Osteocyte (in vitro differentiated cells): ENCODE measurements at regions not wholly inside any gene's neighbourhood (a gene's known extent, or its start where the extent isn't known, plus 50 kb on each side); places are given as distances from the start of the nearest gene placed in this dataset.
A peak's percentile ranks its signal among the peaks of the same experiment; 100 is the strongest.

Experiments
- DNase-seq: peaks from one replicate; pipeline ENCODE4 v3.0.0; 2021; ENCODE audit warnings: mixed read lengths; ENCODE audit not compliant: unreplicated experiment; ENCODE audit errors: extremely low spot score
- H3K27ac Mint-ChIP-seq: one replicate; pipeline ENCODE4 v1.8.0; 2021; ENCODE audit warnings: mild to moderate bottlenecking, mixed read lengths; ENCODE audit not compliant: unreplicated experiment
- H3K27me3 Mint-ChIP-seq: one replicate; pipeline ENCODE4 v1.8.0; 2021; ENCODE audit warnings: mixed read lengths; ENCODE audit not compliant: unreplicated experiment
- H3K36me3 Mint-ChIP-seq: one replicate; pipeline ENCODE4 v1.8.0; 2021; ENCODE audit warnings: mixed read lengths; ENCODE audit not compliant: unreplicated experiment
- H3K4me1 Mint-ChIP-seq: one replicate; pipeline ENCODE4 v1.8.0; 2021; ENCODE audit warnings: mixed read lengths; ENCODE audit not compliant: unreplicated experiment
- H3K4me3 Mint-ChIP-seq: one replicate; pipeline ENCODE4 v1.8.0; 2021; ENCODE audit warnings: mild to moderate bottlenecking, moderate library complexity, mixed read lengths; ENCODE audit not compliant: unreplicated experiment
- H3K9me3 Mint-ChIP-seq: one replicate; pipeline ENCODE4 v1.8.0; 2021; ENCODE audit warnings: mixed read lengths; ENCODE audit not compliant: unreplicated experiment
- TF ChIP-seq, protein P1 (sequence below): fragments of 200-600 bp; sonication (generic); IDR thresholded peaks from 2 replicates; pipeline ENCODE4 v1.5.0; 2021; ENCODE audit warnings: antibody characterized with exemption, mild to moderate bottlenecking, moderate library complexity

DNA sequence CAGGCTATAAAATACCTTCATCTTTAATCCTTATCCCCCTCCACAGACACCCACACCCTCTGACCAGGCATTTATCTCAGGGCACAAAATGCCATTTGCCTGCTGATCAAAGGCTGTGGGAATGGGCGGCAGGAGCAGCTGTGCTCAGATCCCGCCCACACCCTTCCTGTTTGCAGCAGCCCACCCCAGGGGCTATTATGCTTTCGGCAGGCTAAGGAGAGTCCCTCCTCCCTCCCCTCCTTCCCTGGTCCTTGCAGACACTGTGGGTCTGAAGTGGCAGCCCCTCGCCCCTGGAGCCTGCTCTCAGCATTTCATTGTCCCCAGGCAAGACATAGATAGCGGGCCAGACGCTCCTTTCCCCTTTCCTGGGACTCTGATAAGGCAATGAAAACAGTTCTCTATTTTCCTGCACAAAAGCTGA is 220.8 kb upstream of the HEY2 start:
- peaks cover 59% of the 10 kb centered on the region for H3K4me1 Mint-ChIP-seq
- H3K36me3 Mint-ChIP-seq = no peaks in the 10 kb centered on the region
- H3K4me3 Mint-ChIP-seq = no peak overlapping the region
- H3K27me3 Mint-ChIP-seq = no peaks in the 10 kb centered on the region
- no peak for DNase-seq
- TF ChIP-seq, protein P1, sequence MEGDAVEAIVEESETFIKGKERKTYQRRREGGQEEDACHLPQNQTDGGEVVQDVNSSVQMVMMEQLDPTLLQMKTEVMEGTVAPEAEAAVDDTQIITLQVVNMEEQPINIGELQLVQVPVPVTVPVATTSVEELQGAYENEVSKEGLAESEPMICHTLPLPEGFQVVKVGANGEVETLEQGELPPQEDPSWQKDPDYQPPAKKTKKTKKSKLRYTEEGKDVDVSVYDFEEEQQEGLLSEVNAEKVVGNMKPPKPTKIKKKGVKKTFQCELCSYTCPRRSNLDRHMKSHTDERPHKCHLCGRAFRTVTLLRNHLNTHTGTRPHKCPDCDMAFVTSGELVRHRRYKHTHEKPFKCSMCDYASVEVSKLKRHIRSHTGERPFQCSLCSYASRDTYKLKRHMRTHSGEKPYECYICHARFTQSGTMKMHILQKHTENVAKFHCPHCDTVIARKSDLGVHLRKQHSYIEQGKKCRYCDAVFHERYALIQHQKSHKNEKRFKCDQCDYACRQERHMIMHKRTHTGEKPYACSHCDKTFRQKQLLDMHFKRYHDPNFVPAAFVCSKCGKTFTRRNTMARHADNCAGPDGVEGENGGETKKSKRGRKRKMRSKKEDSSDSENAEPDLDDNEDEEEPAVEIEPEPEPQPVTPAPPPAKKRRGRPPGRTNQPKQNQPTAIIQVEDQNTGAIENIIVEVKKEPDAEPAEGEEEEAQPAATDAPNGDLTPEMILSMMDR = no peak
- H3K27ac Mint-ChIP-seq = peak overlapping the region; percentile 40
- no peaks in the 10 kb centered on the region for H3K9me3 Mint-ChIP-seq

DNA sequence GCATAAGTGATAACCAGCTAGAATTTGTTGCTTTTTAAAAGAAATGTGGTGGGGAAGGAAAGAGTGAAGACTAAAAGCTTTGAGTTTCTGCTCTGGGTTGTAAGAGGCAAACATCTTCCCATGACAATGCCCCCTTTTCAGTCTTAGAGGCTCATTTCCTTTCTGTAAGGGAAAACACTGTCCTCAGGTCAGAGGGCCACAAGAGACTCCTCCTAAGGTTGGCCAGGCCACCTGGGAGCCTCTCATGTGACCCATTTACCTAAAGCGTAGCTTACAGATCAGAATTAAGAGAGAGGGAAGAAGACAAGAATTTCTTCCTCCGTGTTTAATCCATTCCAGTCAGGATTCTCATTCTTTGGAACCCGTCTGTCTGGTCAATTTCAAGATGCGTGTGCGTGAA is 220.4 kb upstream of the HEY2 start:
- TF ChIP-seq, protein P1 = no peak
- H3K27ac Mint-ChIP-seq = peak overlapping the region; percentile 69
- no peaks in the 10 kb centered on the region for H3K36me3 Mint-ChIP-seq
- no peak for DNase-seq
- no peaks in the 10 kb centered on the region for H3K9me3 Mint-ChIP-seq
- H3K4me1 Mint-ChIP-seq = peaks cover 60% of the 10 kb centered on the region
- no peak overlapping the region for H3K4me3 Mint-ChIP-seq
- H3K27me3 Mint-ChIP-seq = no peaks in the 10 kb centered on the region

DNA sequence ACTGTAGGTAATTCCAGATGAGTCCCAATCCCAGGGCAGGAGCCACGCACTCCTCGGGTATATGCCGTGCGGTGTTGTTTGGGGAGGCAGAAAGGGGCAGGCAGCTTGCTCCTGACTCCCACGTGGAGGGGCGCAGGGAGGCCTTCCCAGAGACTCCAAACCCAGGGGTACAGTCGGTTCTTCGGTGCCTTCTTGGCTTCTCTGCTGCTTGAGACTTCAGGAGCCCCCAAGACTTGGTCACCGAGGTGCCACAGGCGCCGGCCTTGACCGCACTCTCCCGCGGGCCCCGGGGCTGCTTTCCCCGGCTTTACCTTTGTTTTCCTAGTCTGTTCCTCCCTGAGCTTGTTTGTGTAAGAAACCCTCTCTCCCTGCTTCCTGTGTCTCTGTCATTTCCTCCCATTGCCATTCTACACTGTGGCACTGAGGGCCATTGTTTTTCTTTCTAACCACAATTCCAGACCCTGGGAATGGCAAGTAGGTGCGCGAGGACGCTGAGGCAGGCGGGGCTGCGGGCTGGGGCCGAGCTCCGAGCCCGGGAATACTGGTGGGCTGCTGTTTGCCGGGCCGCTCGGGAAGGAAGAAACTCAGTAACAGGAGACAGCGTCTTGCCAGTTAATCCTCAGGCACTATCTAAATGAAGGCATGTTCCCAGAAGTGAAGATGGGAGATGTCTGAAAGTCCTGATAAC is 215.6 kb upstream of the HEY2 start:
- no peaks in the 10 kb centered on the region for H3K27me3 Mint-ChIP-seq
- H3K36me3 Mint-ChIP-seq = no peaks in the 10 kb centered on the region
- H3K4me3 Mint-ChIP-seq = peak overlapping the region; percentile 27
- no peaks in the 10 kb centered on the region for H3K9me3 Mint-ChIP-seq
- no peak for DNase-seq
- TF ChIP-seq, protein P1 = no peak
- peak overlapping the region; percentile 80 for H3K27ac Mint-ChIP-seq
- H3K4me1 Mint-ChIP-seq = peaks cover 46% of the 10 kb centered on the region

DNA sequence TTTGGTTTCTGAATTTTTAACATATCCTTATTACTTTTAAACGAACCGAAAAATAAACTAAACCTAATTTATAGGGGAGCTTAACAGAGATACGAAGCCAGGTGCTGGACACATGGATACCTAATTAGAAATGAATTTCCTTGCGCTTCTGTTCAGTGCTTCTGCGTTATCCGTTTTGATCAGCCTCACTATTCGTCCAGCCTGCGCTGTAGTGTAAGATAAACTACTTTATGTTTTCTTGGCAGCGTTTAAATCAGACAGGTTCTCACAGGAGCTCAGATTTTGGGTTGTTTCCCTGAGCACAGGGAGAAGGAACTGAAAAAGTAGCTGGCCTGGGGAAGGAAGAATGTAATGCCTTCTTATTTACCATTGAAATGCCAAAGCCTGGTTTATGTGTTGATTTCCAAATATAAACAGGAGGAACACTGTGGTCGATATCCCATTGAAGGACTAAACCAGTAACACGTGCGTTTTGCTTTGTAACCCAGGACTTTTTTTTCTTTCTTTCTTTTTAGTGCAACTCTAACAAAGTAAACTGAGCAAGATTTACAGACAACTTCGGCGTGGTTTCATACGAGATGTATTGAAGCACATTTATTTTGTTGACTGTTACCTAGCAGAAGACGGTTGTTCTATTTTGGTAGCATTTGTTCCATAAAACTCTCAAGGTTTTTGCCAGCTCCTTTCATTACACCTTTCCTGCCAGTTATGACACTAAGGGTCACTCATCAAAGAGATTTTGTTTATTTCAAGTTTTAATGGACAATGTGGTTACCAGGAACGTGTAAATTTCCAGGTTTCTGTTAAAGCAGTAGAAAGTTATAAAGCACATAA is 214.8 kb upstream of the HEY2 start:
- no peaks in the 10 kb centered on the region for H3K27me3 Mint-ChIP-seq
- no peaks in the 10 kb centered on the region for H3K36me3 Mint-ChIP-seq
- TF ChIP-seq, protein P1 = no peak
- peak overlapping the region; percentile 80 for H3K27ac Mint-ChIP-seq
- no peaks in the 10 kb centered on the region for H3K9me3 Mint-ChIP-seq
- H3K4me3 Mint-ChIP-seq = no peak overlapping the region
- no peak for DNase-seq
- peaks cover 38% of the 10 kb centered on the region for H3K4me1 Mint-ChIP-seq

DNA sequence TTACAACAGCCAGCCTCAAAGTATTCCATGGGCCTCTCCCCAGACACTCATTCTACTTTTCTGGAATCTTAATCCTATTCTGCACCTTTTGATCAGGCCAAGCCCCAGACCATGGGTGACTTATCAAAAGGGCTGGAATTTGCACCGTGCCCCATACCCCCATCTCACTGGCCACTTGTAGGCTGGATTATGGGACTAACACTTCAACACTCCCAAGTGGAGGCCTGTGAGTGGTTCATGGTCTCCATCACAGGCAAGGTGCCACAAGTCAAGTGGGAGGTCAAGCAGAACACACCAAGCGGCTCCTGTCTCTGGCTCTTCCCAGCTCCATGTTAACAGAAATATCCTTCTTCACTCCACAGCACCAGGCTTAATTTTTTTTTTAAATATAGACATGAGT is 212.3 kb upstream of the HEY2 start:
- no peak for DNase-seq
- H3K9me3 Mint-ChIP-seq = no peaks in the 10 kb centered on the region
- H3K4me3 Mint-ChIP-seq = no peak overlapping the region
- peaks cover 24% of the 10 kb centered on the region for H3K4me1 Mint-ChIP-seq
- H3K36me3 Mint-ChIP-seq = no peaks in the 10 kb centered on the region
- no peaks in the 10 kb centered on the region for H3K27me3 Mint-ChIP-seq
- TF ChIP-seq, protein P1 = no peak
- H3K27ac Mint-ChIP-seq = no peak overlapping the region
